ENCODE measurements at regions not wholly inside any gene's neighbourhood (a gene's known extent, or its start where the extent isn't known, plus 50 kb on each side); places are given as distances from the start of the nearest gene placed in this dataset.

GRCh38 chr6:156454867-156455266, 322.3 kb upstream of the ARID1B start:
- H3K27me3 Mint-ChIP-seq (ENCODE audit: insufficient read depth), result no peaks in the 10 kb centered on the region; the same call in none of the 2 replicates

GRCh38 chr6:156451726-156452125, 325.5 kb upstream of the ARID1B start:
- no peak for DNase-seq
- Mint-ChIP-seq H3K27me3 (ENCODE audit: insufficient read depth) (no peaks in the 10 kb centered on the region; the same call in 1 of the 2 replicates), H3K27ac (no peak overlapping the region), H3K4me1 (ENCODE audit: low read depth) (no peaks in the 10 kb centered on the region), H3K4me3 (no peak overlapping the region), H3K36me3 (ENCODE audit: low read depth) (no peaks in the 10 kb centered on the region), H3K9me3 (peaks cover 4% of the 10 kb centered on the region; the same call in 1 of the 2 replicates)
- TF ChIP-seq, protein P1, sequence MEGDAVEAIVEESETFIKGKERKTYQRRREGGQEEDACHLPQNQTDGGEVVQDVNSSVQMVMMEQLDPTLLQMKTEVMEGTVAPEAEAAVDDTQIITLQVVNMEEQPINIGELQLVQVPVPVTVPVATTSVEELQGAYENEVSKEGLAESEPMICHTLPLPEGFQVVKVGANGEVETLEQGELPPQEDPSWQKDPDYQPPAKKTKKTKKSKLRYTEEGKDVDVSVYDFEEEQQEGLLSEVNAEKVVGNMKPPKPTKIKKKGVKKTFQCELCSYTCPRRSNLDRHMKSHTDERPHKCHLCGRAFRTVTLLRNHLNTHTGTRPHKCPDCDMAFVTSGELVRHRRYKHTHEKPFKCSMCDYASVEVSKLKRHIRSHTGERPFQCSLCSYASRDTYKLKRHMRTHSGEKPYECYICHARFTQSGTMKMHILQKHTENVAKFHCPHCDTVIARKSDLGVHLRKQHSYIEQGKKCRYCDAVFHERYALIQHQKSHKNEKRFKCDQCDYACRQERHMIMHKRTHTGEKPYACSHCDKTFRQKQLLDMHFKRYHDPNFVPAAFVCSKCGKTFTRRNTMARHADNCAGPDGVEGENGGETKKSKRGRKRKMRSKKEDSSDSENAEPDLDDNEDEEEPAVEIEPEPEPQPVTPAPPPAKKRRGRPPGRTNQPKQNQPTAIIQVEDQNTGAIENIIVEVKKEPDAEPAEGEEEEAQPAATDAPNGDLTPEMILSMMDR (IDR thresholded peaks at IDR 0.05), result no peak

More at GRCh38 chr6:156454867-156455266, 322.3 kb upstream of the ARID1B start:
- H3K36me3 Mint-ChIP-seq (ENCODE audit: low read depth), result no peaks in the 10 kb centered on the region
- no peak overlapping the region for H3K4me3 Mint-ChIP-seq
- no peak overlapping the region for H3K27ac Mint-ChIP-seq
- no peak for DNase-seq
- no peaks in the 10 kb centered on the region for H3K4me1 Mint-ChIP-seq (ENCODE audit: low read depth)
- H3K9me3 Mint-ChIP-seq, result peaks cover 4% of the 10 kb centered on the region; the same call in 1 of the 2 replicates
- TF ChIP-seq, protein P1 (IDR thresholded peaks at IDR 0.05), result no peak

DNA sequence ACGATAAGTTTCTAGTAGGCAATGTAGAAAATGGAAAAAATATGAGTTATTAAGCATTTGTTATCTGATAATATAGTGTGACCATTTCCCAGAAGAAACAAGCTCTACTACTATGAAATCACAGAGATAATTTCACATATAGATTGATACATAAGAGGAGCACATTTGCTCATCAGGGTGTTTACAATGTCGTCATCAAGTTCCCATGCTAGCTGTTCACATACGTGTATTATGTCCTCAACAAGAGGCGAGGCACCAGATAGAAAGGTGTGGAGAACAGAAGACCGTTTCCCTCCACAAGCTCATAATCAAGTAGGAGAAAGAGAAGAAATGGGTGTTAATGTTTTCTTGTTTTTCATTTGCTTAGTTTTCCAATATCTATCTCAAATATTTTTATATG, 326.1 kb upstream of the ARID1B start:
- Mint-ChIP-seq H3K9me3 (peaks cover 4% of the 10 kb centered on the region; the same call in 1 of the 2 replicates), H3K4me3 (no peak overlapping the region), H3K4me1 (ENCODE audit: low read depth) (no peaks in the 10 kb centered on the region), H3K27me3 (ENCODE audit: insufficient read depth) (no peaks in the 10 kb centered on the region; the same call in 1 of the 2 replicates), H3K27ac (no peak overlapping the region), H3K36me3 (ENCODE audit: low read depth) (no peaks in the 10 kb centered on the region)
- DNase-seq, result no peak
- TF ChIP-seq, protein P1 (IDR thresholded peaks at IDR 0.05), result no peak

DNA sequence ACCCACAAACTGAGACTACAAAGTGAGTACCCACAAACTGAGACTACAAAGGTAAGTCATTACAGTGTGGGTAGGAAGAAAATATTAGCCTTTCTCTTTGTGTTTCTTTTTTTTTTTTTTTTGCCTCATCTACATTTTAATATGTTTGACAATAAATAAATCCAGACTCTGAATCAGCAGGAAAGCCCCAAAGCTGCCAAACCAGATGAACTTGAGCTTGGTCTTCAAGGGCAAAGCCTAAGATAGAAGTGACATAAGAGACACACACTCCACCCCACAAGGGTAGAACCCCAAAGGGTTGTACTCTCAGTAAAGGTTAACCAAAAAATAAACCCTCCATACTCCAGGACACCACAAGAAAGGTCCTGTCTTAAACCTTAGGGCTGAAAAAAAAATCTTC, 326.8 kb upstream of the ARID1B start:
- no peaks in the 10 kb centered on the region for H3K36me3 Mint-ChIP-seq (ENCODE audit: low read depth)
- H3K27me3 Mint-ChIP-seq (ENCODE audit: insufficient read depth), result no peaks in the 10 kb centered on the region; the same call in 1 of the 2 replicates
- H3K4me3 Mint-ChIP-seq, result no peak overlapping the region
- H3K27ac Mint-ChIP-seq, result no peak overlapping the region
- H3K9me3 Mint-ChIP-seq, result peaks cover 4% of the 10 kb centered on the region; the same call in 1 of the 2 replicates
- no peaks in the 10 kb centered on the region for H3K4me1 Mint-ChIP-seq (ENCODE audit: low read depth)
- TF ChIP-seq, protein P1 (IDR thresholded peaks at IDR 0.05), result no peak
- DNase-seq, result no peak

DNA sequence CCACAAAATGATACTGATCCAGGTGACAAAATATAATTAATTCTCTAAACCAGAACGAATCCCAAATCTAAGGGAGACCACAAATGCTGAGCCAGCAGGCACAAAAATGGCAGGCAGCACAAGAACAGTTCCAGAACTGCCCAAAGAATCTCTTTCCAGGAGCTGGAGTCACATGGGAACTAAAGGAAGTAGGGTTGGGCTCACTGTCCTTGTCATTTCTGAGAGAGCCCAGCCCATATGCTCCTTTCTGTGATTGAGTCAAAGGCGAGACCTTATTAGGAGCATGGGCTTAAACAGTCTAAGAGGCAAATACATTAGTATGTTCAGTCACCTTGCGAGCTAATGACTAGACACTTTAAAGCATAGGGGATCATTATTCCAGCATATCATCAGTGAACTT, 327.6 kb upstream of the ARID1B start:
- Mint-ChIP-seq H3K9me3 (peaks cover 7% of the 10 kb centered on the region; the same call in 1 of the 2 replicates), H3K27ac (no peak overlapping the region), H3K4me1 (ENCODE audit: low read depth) (no peaks in the 10 kb centered on the region), H3K36me3 (ENCODE audit: low read depth) (no peaks in the 10 kb centered on the region), H3K27me3 (ENCODE audit: insufficient read depth) (no peaks in the 10 kb centered on the region; the same call in 1 of the 2 replicates), H3K4me3 (no peak overlapping the region)
- TF ChIP-seq, protein P1 (IDR thresholded peaks at IDR 0.05), result no peak
- no peak for DNase-seq

All from HFFc6 (cell line).